ENCODE measurements at regions not wholly inside any gene's neighbourhood (a gene's known extent, or its start where the extent isn't known, plus 50 kb on each side); places are given as distances from the start of the nearest gene placed in this dataset.

DNA sequence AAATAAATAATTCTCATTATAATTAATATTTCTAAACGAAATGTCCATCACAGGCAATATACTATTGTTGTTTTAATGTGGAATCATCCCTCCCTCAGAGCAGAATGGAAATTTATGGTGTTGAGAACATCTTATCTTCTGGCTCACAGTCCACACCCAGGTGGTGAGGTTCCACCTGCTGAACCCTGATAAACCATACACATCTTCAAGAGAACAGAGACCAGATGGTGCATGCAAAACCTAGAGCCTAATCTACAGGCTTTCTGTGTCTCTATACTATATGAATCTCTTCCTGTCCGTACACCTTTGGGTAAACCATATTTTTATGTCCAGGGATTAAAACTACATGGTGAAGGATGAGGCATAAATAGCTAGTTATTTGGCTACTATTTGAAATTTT is 52.3 kb upstream of the UFL1 start:
- Mint-ChIP-seq H3K27ac (no peak overlapping the region), H3K36me3 (no peaks in the 10 kb centered on the region), H3K4me1 (peaks cover 9% of the 10 kb centered on the region), H3K27me3 (peaks cover 3% of the 10 kb centered on the region), H3K4me3 (no peak overlapping the region), H3K9me3 (no peaks in the 10 kb centered on the region)
- DNase-seq (no peak), ATAC-seq (ENCODE audit: low read depth) (no peak)
- POLR2A ChIA-PET: no interaction called here

DNA sequence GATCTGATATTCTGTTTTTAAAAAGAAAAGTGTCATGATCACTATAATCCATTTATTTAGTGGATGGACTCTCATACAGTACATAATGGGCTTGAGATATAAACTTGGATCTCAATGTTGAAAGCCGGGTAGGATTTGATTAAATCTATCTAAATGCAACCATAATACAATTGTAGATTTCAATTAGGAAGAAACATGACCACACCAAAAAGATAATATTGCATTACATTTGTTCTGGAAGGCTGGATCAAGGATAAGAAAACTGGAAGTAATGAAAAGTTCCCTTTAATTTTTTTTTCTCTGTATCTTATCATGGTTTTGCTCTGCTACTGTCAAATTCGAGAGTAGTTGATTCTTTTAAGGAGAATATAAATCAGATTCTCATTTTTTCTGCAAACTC is 51.3 kb upstream of the UFL1 start:
- H3K4me3 Mint-ChIP-seq: no peak overlapping the region
- H3K27ac Mint-ChIP-seq: no peak overlapping the region
- H3K36me3 Mint-ChIP-seq: no peaks in the 10 kb centered on the region
- peaks cover 3% of the 10 kb centered on the region for H3K27me3 Mint-ChIP-seq
- POLR2A ChIA-PET: no interaction called here
- no peak for DNase-seq
- peaks cover 1% of the 10 kb centered on the region for H3K9me3 Mint-ChIP-seq
- peaks cover 9% of the 10 kb centered on the region for H3K4me1 Mint-ChIP-seq
- no peak for ATAC-seq (ENCODE audit: low read depth)
